Mesenchymal stem cell (in vitro differentiated cells and primary cell): ENCODE measurements at regions not wholly inside any gene's neighbourhood (a gene's known extent, or its start where the extent isn't known, plus 50 kb on each side); places are given as distances from the start of the nearest gene placed in this dataset.

ENCODE experiments used
- DNase-seq: peaks from one replicate; pipeline ENCODE4 v3.0.0-alpha.2; 2013
- H2AFZ ChIP-seq: one replicate; pipeline ENCODE4 v1.6.1; 2013; ENCODE audit warnings: low read depth, mild to moderate bottlenecking, control low read depth, inconsistent platforms, low read length, moderate library complexity
- H2AK5ac ChIP-seq: 2 replicates; pipeline ENCODE4 v1.6.1; 2013; ENCODE audit warnings: low read length, moderate library complexity, mild to moderate bottlenecking, inconsistent platforms; ENCODE audit not compliant: severe bottlenecking
- H2BK120ac ChIP-seq: one replicate; pipeline ENCODE4 v1.6.1; 2013; ENCODE audit warnings: low read depth, mild to moderate bottlenecking, inconsistent platforms, low read length, moderate library complexity
- H2BK12ac ChIP-seq, 2 experiments: one replicate each; pipeline ENCODE4 v1.6.1; 2013; ENCODE audit warnings: inconsistent platforms in 2 of 2, low read length in 2 of 2, mild to moderate bottlenecking in 2 of 2, moderate library complexity in 2 of 2, control low read depth in 1 of 2
- H2BK15ac ChIP-seq: one replicate; pipeline ENCODE4 v1.6.1; 2013; ENCODE audit warnings: mild to moderate bottlenecking, low read depth, inconsistent platforms; ENCODE audit not compliant: poor library complexity, severe bottlenecking
- H2BK5ac ChIP-seq: 2 replicates; pipeline ENCODE4 v1.6.1; 2013; ENCODE audit warnings: low read depth, mild to moderate bottlenecking, low read length, control low read depth, inconsistent platforms; ENCODE audit not compliant: poor library complexity, severe bottlenecking
- H3K14ac ChIP-seq, 2 experiments: one replicate each; pipeline ENCODE4 v1.6.1; 2013; ENCODE audit warnings: inconsistent platforms in 2 of 2, low read length in 2 of 2, control low read depth in 1 of 2, mild to moderate bottlenecking in 1 of 2, moderate library complexity in 1 of 2
- H3K18ac ChIP-seq, 2 experiments: one replicate each; pipeline ENCODE4 v1.6.1; 2013; ENCODE audit warnings: inconsistent platforms in 2 of 2, low read length in 2 of 2, control low read depth in 1 of 2, low read depth in 1 of 2, mild to moderate bottlenecking in 1 of 2
- H3K23ac ChIP-seq, 2 experiments: one replicate each; pipeline ENCODE4 v1.6.1; 2013; ENCODE audit warnings: inconsistent platforms in 2 of 2, low read length in 2 of 2, mild to moderate bottlenecking in 2 of 2, moderate library complexity in 2 of 2, control low read depth in 1 of 2
- H3K27ac ChIP-seq: 2 replicates; pipeline ENCODE4 v1.5.1; 2013; ENCODE audit warnings: mild to moderate bottlenecking, moderate library complexity, low read length, control low read depth, inconsistent platforms; ENCODE audit not compliant: poor library complexity, severe bottlenecking
- H3K27me3 ChIP-seq, 2 experiments: 2 replicates each; pipeline versions ENCODE4 v1.6.1 to v1.7.0; 2013; ENCODE audit warnings: low read length in 2 of 2, mild to moderate bottlenecking in 2 of 2, moderate library complexity in 2 of 2, control low read depth in 1 of 2, inconsistent platforms in 1 of 2; ENCODE audit not compliant: control insufficient read depth in 1 of 2, insufficient read depth in 1 of 2
- H3K36me3 ChIP-seq, 2 experiments: 2 replicates each; pipeline versions ENCODE4 v1.6.1 to v1.7.0; 2013; ENCODE audit warnings: low read length in 2 of 2, control low read depth in 1 of 2, inconsistent platforms in 1 of 2, low read depth in 1 of 2, mild to moderate bottlenecking in 1 of 2; ENCODE audit not compliant: insufficient read depth in 2 of 2, control insufficient read depth in 1 of 2
- H3K4ac ChIP-seq, 2 experiments: one replicate each; pipeline ENCODE4 v1.6.1; 2013; ENCODE audit warnings: inconsistent platforms in 2 of 2, low read length in 2 of 2, mild to moderate bottlenecking in 2 of 2, moderate library complexity in 2 of 2, control low read depth in 1 of 2, low read depth in 1 of 2
- H3K4me1 ChIP-seq: 2 replicates; pipeline ENCODE4 v1.6.1; 2013; ENCODE audit warnings: low read depth, low read length, control low read depth; ENCODE audit not compliant: control insufficient read depth, insufficient read depth
- H3K4me2 ChIP-seq: 2 replicates; pipeline ENCODE4 v1.6.1; 2013; ENCODE audit warnings: low read length, mild to moderate bottlenecking, inconsistent platforms; ENCODE audit not compliant: poor library complexity, severe bottlenecking
- H3K4me3 ChIP-seq, 2 experiments: 2 replicates each; pipeline versions ENCODE4 v1.5.1 to v1.7.0; 2013; ENCODE audit warnings: low read length in 2 of 2, mild to moderate bottlenecking in 2 of 2, control low read depth in 1 of 2, low read depth in 1 of 2; ENCODE audit not compliant: insufficient read depth in 1 of 2
- H3K79me1 ChIP-seq: replicated peaks from 2 replicates; pipeline ENCODE4 v1.6.1; 2013; ENCODE audit warnings: mild to moderate bottlenecking, control low read depth, low read length, inconsistent platforms; ENCODE audit not compliant: poor library complexity, severe bottlenecking
- H3K9ac ChIP-seq: 2 replicates; pipeline ENCODE4 v1.7.0; 2013; ENCODE audit warnings: mild to moderate bottlenecking, low read length, moderate library complexity
- H3K9me3 ChIP-seq: 2 replicates; pipeline ENCODE4 v1.7.0; 2013; ENCODE audit warnings: mild to moderate bottlenecking, low read length; ENCODE audit not compliant: control insufficient read depth
- H4K8ac ChIP-seq: one replicate; pipeline ENCODE4 v1.6.1; 2013; ENCODE audit warnings: inconsistent platforms, mild to moderate bottlenecking, low read length, moderate library complexity
- H4K91ac ChIP-seq: one replicate; pipeline ENCODE4 v1.6.1; 2013; ENCODE audit warnings: mild to moderate bottlenecking, low read length, inconsistent platforms
- WGBS: methylation state at CpG from one replicate; pipeline ENCODE4 v1.1.7; 2013; ENCODE audit warnings: mixed read lengths; 5-methylcytosine and 5-hydroxymethylcytosine counted together

DNA sequence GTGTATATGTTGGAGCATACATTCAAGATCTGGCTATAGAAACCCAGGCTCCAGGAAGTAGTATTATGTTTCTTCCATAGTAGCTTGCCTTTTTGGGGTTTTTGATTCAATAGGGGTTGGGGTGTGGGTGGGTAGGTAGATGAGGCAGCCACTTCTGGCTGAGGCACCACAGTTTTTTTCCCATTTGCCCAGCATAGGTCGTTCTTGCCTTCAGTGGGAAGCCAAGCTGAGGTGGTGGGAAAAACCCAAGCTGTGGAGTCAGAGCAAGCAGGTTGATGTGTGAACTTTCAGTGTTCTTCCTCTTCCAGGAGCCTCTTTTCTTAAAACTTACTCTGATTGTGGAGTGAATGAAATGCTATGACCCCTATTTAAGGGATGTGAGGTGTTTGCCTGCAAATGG lies 67.0 kb upstream of the RPS6KA3 start:
- no peak overlapping the region for H3K4ac ChIP-seq
- H3K79me1 ChIP-seq, result no peaks in the 10 kb centered on the region
- no peak overlapping the region for H4K8ac ChIP-seq
- no peak for DNase-seq
- no peak overlapping the region for H2BK12ac ChIP-seq
- no peak overlapping the region for H2AFZ ChIP-seq
- no peak overlapping the region for H2BK15ac ChIP-seq
- no peaks in the 10 kb centered on the region for H3K9me3 ChIP-seq
- no peak overlapping the region for H3K23ac ChIP-seq
- H2BK5ac ChIP-seq, result no peak overlapping the region
- WGBS, result 40% methylated on average over 1 of the region's 1 CpG
- H3K18ac ChIP-seq, result no peak overlapping the region
- no peaks in the 10 kb centered on the region for H3K36me3 ChIP-seq
- no peak overlapping the region for H3K4me2 ChIP-seq
- no peaks in the 10 kb centered on the region for H3K27me3 ChIP-seq
- H4K91ac ChIP-seq, result no peak overlapping the region
- H3K4me3 ChIP-seq, result no peak overlapping the region
- no peak overlapping the region for H3K14ac ChIP-seq
- H3K4me1 ChIP-seq, result no peaks in the 10 kb centered on the region
- no peak overlapping the region for H3K9ac ChIP-seq
- no peak overlapping the region for H3K27ac ChIP-seq
- H2AK5ac ChIP-seq, result no peak overlapping the region
- H2BK120ac ChIP-seq, result no peak overlapping the region

DNA sequence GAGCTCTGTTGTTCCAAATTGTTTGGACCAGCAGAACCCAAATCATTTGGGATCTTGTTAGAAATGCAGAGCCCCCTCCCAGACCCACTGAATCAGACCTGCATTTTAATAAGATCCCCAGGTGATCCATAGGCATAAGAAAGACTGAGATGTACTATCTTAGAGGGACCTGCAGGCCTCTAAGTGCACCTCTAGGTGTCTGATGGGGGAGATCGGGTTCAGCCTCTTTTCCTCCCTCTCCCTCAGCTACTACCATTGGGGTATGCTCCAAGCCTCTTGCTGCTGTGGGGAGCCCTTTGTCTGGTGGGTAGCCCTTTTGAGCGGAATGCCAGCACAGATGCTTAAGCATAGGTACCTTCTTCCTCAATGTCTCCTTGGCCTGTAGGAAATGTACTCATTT lies 63.8 kb upstream of the RPS6KA3 start:
- H2BK5ac ChIP-seq, result no peak overlapping the region
- 83% methylated on average over 2 of the region's 2 CpGs for WGBS

DNA sequence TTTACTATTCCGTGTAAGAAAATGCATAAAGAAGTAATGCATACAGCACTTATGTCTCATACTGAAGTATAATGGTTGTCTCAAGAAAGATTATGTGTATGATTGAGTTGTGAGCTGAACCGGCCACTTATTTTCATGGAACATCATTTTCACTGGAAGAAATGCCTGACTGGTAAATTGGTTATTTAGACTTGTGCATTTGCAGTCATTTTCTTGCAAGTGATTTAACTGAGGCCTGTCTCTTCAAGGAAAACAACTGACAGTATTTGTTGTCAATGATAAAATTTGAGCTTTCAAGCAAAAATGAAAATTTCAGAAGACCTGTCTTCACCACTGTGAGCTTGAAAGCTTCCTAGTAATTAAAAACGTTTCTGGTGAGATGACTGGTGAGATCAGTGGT lies 62.7 kb upstream of the RPS6KA3 start:
- Histone ChIP-seq H3K4me1 (no peaks in the 10 kb centered on the region), H3K4me3 (no peak overlapping the region), H2AK5ac (no peak overlapping the region), H3K27ac (no peak overlapping the region), H3K9ac (no peak overlapping the region), H3K9me3 (no peaks in the 10 kb centered on the region), H2BK12ac (no peak overlapping the region), H3K4ac (no peak overlapping the region), H3K4me2 (no peak overlapping the region), H2BK120ac (no peak overlapping the region), H2BK5ac (no peak overlapping the region), H3K18ac (no peak overlapping the region), H3K27me3 (peaks cover 0 to 2% of the 10 kb centered on the region in 2 experiments), H3K14ac (no peak overlapping the region), H3K23ac (no peak overlapping the region), H4K8ac (no peak overlapping the region), H3K79me1 (no peaks in the 10 kb centered on the region), H2BK15ac (no peak overlapping the region), H2AFZ (no peak overlapping the region), H3K36me3 (no peaks in the 10 kb centered on the region), H4K91ac (no peak overlapping the region)
- DNase-seq, result no peak
- 97% methylated on average over 2 of the region's 3 CpGs for WGBS

More for the DNA sequence above, 63.8 kb upstream of the RPS6KA3 start:
- Histone ChIP-seq H2BK15ac (no peak overlapping the region), H2AK5ac (no peak overlapping the region), H3K4ac (no peak overlapping the region), H3K9ac (no peak overlapping the region), H2BK12ac (no peak overlapping the region), H3K9me3 (no peaks in the 10 kb centered on the region), H2AFZ (no peak overlapping the region), H2BK120ac (no peak overlapping the region), H3K79me1 (no peaks in the 10 kb centered on the region), H3K14ac (no peak overlapping the region), H4K91ac (no peak overlapping the region), H3K27me3 (no peaks in the 10 kb centered on the region), H3K23ac (no peak overlapping the region), H4K8ac (no peak overlapping the region), H3K4me2 (no peak overlapping the region), H3K36me3 (no peaks in the 10 kb centered on the region), H3K27ac (no peak overlapping the region), H3K18ac (no peak overlapping the region), H3K4me3 (no peak overlapping the region), H3K4me1 (no peaks in the 10 kb centered on the region)
- no peak for DNase-seq

DNA sequence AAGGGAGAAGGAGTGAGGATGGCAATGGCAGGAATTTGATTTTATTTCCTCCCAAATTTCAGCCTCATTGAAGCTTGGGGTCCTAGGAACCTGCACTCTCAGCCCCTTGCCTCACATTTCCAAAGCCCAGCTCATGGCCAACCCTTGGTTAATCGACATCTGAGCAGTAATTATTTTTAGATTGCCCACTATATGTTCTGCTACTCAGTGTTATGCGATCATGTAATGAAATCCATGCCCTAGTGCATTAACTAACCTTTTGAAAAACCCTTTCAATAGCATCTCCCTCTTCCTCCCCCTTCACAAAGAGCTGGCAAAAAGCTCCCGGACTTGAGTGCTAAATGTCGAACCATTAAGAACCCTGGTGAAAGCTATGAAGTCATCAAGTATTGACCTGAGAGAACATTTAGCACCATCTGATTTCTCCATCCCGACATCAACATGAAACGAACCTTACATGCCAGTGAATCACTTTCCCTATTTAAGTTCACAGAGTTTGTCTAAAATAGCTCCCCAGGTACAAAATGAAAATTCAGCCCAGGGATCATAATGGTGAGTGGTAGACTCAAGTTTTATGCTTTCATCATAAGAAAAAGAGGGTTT lies 59.2 kb upstream of the RPS6KA3 start:
- H3K9me3 ChIP-seq, result no peaks in the 10 kb centered on the region
- DNase-seq, result no peak
- no peak overlapping the region for H3K4me3 ChIP-seq
- H2AK5ac ChIP-seq, result no peak overlapping the region
- H3K14ac ChIP-seq, result no peak overlapping the region
- no peak overlapping the region for H2BK5ac ChIP-seq
- no peak overlapping the region for H3K9ac ChIP-seq
- H2AFZ ChIP-seq, result no peak overlapping the region
- H3K27me3 ChIP-seq, result peaks cover 0 to 14% of the 10 kb centered on the region in 2 experiments
- H3K4me2 ChIP-seq, result no peak overlapping the region
- H2BK15ac ChIP-seq, result no peak overlapping the region
- no peaks in the 10 kb centered on the region for H3K4me1 ChIP-seq
- H4K8ac ChIP-seq, result no peak overlapping the region
- 94% methylated on average over 4 of the region's 6 CpGs for WGBS
- no peak overlapping the region for H3K27ac ChIP-seq
- H3K23ac ChIP-seq, result no peak overlapping the region
- no peak overlapping the region for H2BK12ac ChIP-seq
- no peaks in the 10 kb centered on the region for H3K36me3 ChIP-seq
- H3K79me1 ChIP-seq, result no peaks in the 10 kb centered on the region
- no peak overlapping the region for H2BK120ac ChIP-seq
- H3K4ac ChIP-seq, result no peak overlapping the region
- H4K91ac ChIP-seq, result no peak overlapping the region
- no peak overlapping the region for H3K18ac ChIP-seq
